Right lobe of liver (tissue), 6 donors: ENCODE measurements at regions not wholly inside any gene's neighbourhood (a gene's known extent, or its start where the extent isn't known, plus 50 kb on each side); places are given as distances from the start of the nearest gene placed in this dataset.

Experiments used
- ATAC-seq, 4 donors: fragments of 200-7000 bp; cut with Tn5 transposase; one replicate each; pipeline ENCODE4 v1.9.1; 2020; ENCODE audit warnings: mild to moderate bottlenecking in 4 of 4, moderate library complexity in 4 of 4
- DNase-seq, 3 donors: peaks; one replicate each; pipeline ENCODE4 v3.0.0-alpha.2; 2020
- H3K27ac ChIP-seq, 3 donors: fragments of 200-600 bp; one replicate each; pipeline ENCODE4 v1.8.0; 2022
- H3K27me3 ChIP-seq, 2 donors: fragments of 200-600 bp; one replicate each; pipeline ENCODE4 v1.8.0; 2022
- H3K36me3 ChIP-seq, 4 donors: fragments of 200-600 bp; sonication (generic) in 1 of 4; one replicate each; pipeline versions ENCODE4 v1.5.1 to v1.8.0; 2017 to 2022; ENCODE audit warnings: control low read depth in 1 of 4
- H3K4me1 ChIP-seq, 4 donors: fragments of 200-600 bp; sonication (generic) in 1 of 4; one replicate each; pipeline versions ENCODE4 v1.5.1 to v1.8.0; 2017 to 2022; ENCODE audit warnings: control low read depth in 1 of 4
- H3K4me3 ChIP-seq, 3 donors: fragments of 200-600 bp; one replicate each; pipeline ENCODE4 v1.8.0; 2022
- H3K9me3 ChIP-seq, 4 donors: fragments of 200-600 bp; sonication (generic) in 1 of 4; one replicate each; pipeline versions ENCODE4 v1.5.1 to v1.8.0; 2017 to 2022; ENCODE audit warnings: control low read depth in 1 of 4
- POLR2A ChIP-seq: fragments of 450-650 bp; IDR thresholded peaks from one replicate; pipeline ENCODE4 v1.6.1; 2017; ENCODE audit warnings: antibody characterized with exemption, mild to moderate bottlenecking
- WGBS: methylation state at CpG from one replicate; pipeline ENCODE4 v1.1.6; 2018; ENCODE audit warnings: low coverage, low lambda C conversion rate; ENCODE audit not compliant: insufficient coverage; ENCODE audit errors: missing lambda C conversion rate; 5-methylcytosine and 5-hydroxymethylcytosine counted together
- intact Hi-C, 2 donors: fragments of 100-400 bp; cut with DNase I; formaldehyde crosslinking; loops; one replicate each; pipeline versions ENCODE4 v1.11.2 to v1.14.1; 2022
- TF ChIP-seq, protein P1 (sequence below), 4 donors: fragments of 200-600 bp in 3 of 4; fragments of 450-650 bp in 1 of 4; IDR thresholded peaks; one replicate each; pipeline versions ENCODE4 v1.5.1 to v1.8.0; 2016 to 2022; ENCODE audit warnings: antibody characterized with exemption in 4 of 4, mild to moderate bottlenecking in 2 of 4
- donor health status: DM: no; HTN: yes; CAD: no.
- donor health status: DM: no; HTN: no; CAD: no.
- donor health status: DM: no; HTN: no; CAD: no.
- donor health status: DM: no; HTN: yes; CAD: no.
- donor health status: DM: no; HTN: yes; CAD: no.

GRCh38 chr1:193516755-193517388 is 330.5 kb upstream of the B3GALT2 start:
- Histone ChIP-seq H3K27ac (no peak overlapping the region), H3K4me1 (no peaks in the 10 kb centered on the region), H3K36me3 (no peaks in the 10 kb centered on the region), H3K27me3 (no peaks in the 10 kb centered on the region), H3K4me3 (no peak overlapping the region), H3K9me3 (no peaks in the 10 kb centered on the region)
- DNase-seq (no peak), ATAC-seq (no peak)
- 64% methylated on average over 5 of the region's 5 CpGs for WGBS
- no peak for TF ChIP-seq POLR2A
- TF ChIP-seq, protein P1, sequence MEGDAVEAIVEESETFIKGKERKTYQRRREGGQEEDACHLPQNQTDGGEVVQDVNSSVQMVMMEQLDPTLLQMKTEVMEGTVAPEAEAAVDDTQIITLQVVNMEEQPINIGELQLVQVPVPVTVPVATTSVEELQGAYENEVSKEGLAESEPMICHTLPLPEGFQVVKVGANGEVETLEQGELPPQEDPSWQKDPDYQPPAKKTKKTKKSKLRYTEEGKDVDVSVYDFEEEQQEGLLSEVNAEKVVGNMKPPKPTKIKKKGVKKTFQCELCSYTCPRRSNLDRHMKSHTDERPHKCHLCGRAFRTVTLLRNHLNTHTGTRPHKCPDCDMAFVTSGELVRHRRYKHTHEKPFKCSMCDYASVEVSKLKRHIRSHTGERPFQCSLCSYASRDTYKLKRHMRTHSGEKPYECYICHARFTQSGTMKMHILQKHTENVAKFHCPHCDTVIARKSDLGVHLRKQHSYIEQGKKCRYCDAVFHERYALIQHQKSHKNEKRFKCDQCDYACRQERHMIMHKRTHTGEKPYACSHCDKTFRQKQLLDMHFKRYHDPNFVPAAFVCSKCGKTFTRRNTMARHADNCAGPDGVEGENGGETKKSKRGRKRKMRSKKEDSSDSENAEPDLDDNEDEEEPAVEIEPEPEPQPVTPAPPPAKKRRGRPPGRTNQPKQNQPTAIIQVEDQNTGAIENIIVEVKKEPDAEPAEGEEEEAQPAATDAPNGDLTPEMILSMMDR (IDR thresholded peaks at IDR 0.05) = no peak
- intact Hi-C loops = no loop called here

- H3K9me3 ChIP-seq = no peaks in the 10 kb centered on the region
- no peak for ATAC-seq
- intact Hi-C loops = no loop called here
- H3K36me3 ChIP-seq = no peaks in the 10 kb centered on the region
- DNase-seq = no peak
- 83% methylated on average over 4 of the region's 4 CpGs for WGBS
- H3K4me3 ChIP-seq = no peak overlapping the region
- no peaks in the 10 kb centered on the region for H3K27me3 ChIP-seq
- TF ChIP-seq POLR2A = no peak
- TF ChIP-seq, protein P1 (IDR thresholded peaks at IDR 0.05) = no peak
- H3K27ac ChIP-seq = no peak overlapping the region
- no peaks in the 10 kb centered on the region for H3K4me1 ChIP-seq
Measured at GRCh38 chr1:193514397-193514796, 328.0 kb upstream of the B3GALT2 start.

GRCh38 chr1:193513032-193513431 is 326.6 kb upstream of the B3GALT2 start:
- Histone ChIP-seq H3K27me3 (no peaks in the 10 kb centered on the region), H3K9me3 (no peaks in the 10 kb centered on the region), H3K27ac (no peak overlapping the region), H3K4me1 (no peaks in the 10 kb centered on the region), H3K4me3 (no peak overlapping the region), H3K36me3 (no peaks in the 10 kb centered on the region)
- WGBS = 93% methylated on average over 2 of the region's 2 CpGs
- ATAC-seq (no peak), DNase-seq (no peak)
- intact Hi-C loops = no loop called here
- TF ChIP-seq, protein P1 (IDR thresholded peaks at IDR 0.05) = no peak
- no peak for TF ChIP-seq POLR2A

DNA sequence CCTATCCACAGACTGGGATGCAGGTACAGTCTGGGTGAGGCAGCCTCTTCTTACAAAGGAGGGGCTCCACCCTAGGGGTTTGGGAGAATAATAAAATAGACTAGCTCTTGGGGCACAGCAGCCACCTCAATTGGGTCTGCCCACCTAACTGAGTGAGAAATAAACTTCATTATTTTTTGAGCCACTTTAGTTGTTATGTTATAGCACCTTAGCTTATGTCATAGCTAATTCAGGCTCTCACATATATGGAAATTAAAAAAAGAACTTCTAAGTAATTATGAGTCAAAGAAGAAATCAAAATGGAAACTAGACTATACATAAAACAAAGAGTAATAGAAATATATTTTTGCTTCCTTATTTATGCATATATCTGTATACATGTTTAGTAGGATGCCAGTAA is 318.5 kb upstream of the B3GALT2 start:
- Histone ChIP-seq H3K27me3 (no peaks in the 10 kb centered on the region), H3K9me3 (no peaks in the 10 kb centered on the region), H3K4me3 (no peak overlapping the region), H3K4me1 (no peaks in the 10 kb centered on the region), H3K36me3 (no peaks in the 10 kb centered on the region), H3K27ac (no peak overlapping the region)
- no peak for ATAC-seq
- TF ChIP-seq POLR2A = no peak
- TF ChIP-seq, protein P1 (IDR thresholded peaks at IDR 0.05) = no peak
- no peak for DNase-seq
- intact Hi-C loops = no loop called here
